ENCODE measurements at regions not wholly inside any gene's neighbourhood (a gene's known extent, or its start where the extent isn't known, plus 50 kb on each side); places are given as distances from the start of the nearest gene placed in this dataset.
"Not testable (repeated sequence)": the region's sequence is repeated elsewhere in the genome, so short reads cannot be mapped to it uniquely, and the experiment has no call there.

- Histone ChIP-seq H3K4me3 (ENCODE audit: low read depth, low read length) (no peak overlapping the region), H3K9me3 (ENCODE audit: severe bottlenecking) (no peaks in the 10 kb centered on the region), H3K27ac (no peak overlapping the region), H3K27me3 (ENCODE audit: insufficient read depth, low read depth, severe bottlenecking) (peaks cover 81% of the 10 kb centered on the region), H3K36me3 (no peaks in the 10 kb centered on the region)
- no peak for DNase-seq
- TF ChIP-seq, protein P1, sequence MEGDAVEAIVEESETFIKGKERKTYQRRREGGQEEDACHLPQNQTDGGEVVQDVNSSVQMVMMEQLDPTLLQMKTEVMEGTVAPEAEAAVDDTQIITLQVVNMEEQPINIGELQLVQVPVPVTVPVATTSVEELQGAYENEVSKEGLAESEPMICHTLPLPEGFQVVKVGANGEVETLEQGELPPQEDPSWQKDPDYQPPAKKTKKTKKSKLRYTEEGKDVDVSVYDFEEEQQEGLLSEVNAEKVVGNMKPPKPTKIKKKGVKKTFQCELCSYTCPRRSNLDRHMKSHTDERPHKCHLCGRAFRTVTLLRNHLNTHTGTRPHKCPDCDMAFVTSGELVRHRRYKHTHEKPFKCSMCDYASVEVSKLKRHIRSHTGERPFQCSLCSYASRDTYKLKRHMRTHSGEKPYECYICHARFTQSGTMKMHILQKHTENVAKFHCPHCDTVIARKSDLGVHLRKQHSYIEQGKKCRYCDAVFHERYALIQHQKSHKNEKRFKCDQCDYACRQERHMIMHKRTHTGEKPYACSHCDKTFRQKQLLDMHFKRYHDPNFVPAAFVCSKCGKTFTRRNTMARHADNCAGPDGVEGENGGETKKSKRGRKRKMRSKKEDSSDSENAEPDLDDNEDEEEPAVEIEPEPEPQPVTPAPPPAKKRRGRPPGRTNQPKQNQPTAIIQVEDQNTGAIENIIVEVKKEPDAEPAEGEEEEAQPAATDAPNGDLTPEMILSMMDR (IDR thresholded peaks at IDR 0.05; ENCODE audit: low read depth, low read length) = no peak
These were observed 265.8 kb upstream of the MEIS1 start for GRCh38 chr2:66169076-66169475.

DNA sequence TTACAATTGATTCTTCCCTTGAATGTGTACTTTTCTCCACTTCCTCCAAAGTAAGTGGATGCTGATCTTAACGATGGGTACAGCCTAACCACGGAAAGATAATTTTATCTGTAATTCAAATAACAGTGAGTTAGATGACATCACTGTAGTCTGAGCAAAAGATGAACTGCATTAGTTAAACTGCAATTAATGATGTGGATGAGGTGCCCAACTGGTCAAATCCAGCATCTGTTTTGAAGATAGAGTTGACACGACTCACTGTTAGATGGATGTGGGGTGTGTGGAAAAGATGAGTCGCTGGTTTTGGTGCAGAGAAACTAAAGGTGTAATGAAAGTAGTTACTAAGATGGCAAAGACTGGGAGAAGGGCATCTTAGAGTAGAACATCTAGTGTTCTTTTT, 270.5 kb upstream of the MEIS1 start:
- no peak for DNase-seq
- H3K9me3 ChIP-seq (ENCODE audit: severe bottlenecking) = no peaks in the 10 kb centered on the region
- peaks cover 48% of the 10 kb centered on the region for H3K27me3 ChIP-seq (ENCODE audit: insufficient read depth, low read depth, severe bottlenecking)
- H3K36me3 ChIP-seq = no peaks in the 10 kb centered on the region
- no peak overlapping the region for H3K27ac ChIP-seq
- no peak overlapping the region for H3K4me3 ChIP-seq (ENCODE audit: low read depth, low read length)
- TF ChIP-seq, protein P1 (IDR thresholded peaks at IDR 0.05; ENCODE audit: low read depth, low read length) = no peak

- TF ChIP-seq, protein P1 (IDR thresholded peaks at IDR 0.05; ENCODE audit: low read depth, low read length) = no peak
- H3K27ac ChIP-seq = no peak overlapping the region
- H3K27me3 ChIP-seq (ENCODE audit: insufficient read depth, low read depth, severe bottlenecking) = peaks cover 27% of the 10 kb centered on the region
- no peak overlapping the region for H3K4me3 ChIP-seq (ENCODE audit: low read depth, low read length)
- H3K36me3 ChIP-seq = no peaks in the 10 kb centered on the region
- no peak for DNase-seq
- H3K9me3 ChIP-seq (ENCODE audit: severe bottlenecking) = no peaks in the 10 kb centered on the region
These were observed 278.8 kb upstream of the MEIS1 start for GRCh38 chr2:66156171-66156570.

DNA sequence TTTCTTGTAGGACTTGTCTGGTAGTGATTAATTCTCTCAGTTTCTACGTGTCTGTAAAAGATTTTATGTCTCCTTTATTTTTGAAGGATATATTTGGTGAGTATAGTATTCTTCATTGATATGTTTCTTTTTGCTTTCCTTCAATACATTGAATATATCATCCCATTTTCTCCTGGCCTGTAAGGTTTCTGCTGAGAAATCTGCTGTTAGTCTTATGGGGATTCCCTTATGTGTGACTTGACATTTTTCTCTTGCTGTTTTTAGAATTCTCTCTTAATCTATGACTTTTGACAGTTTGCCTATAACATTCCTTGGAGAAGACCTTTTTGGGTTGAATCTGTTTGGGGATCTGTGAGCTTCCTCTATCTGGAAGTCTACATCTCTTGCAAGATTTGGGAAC, 281.0 kb upstream of the MEIS1 start:
- no peak for DNase-seq
- Histone ChIP-seq H3K27me3 (ENCODE audit: insufficient read depth, low read depth, severe bottlenecking) (peaks cover 30% of the 10 kb centered on the region), H3K9me3 (ENCODE audit: severe bottlenecking) (no peaks in the 10 kb centered on the region), H3K27ac (no peak overlapping the region), H3K36me3 (no peaks in the 10 kb centered on the region), H3K4me3 (ENCODE audit: low read depth, low read length) (no peak overlapping the region)
- TF ChIP-seq, protein P1 (IDR thresholded peaks at IDR 0.05; ENCODE audit: low read depth, low read length) = no peak

- Histone ChIP-seq H3K27ac (no peak overlapping the region), H3K27me3 (ENCODE audit: insufficient read depth, low read depth, severe bottlenecking) (peaks cover 48% of the 10 kb centered on the region), H3K4me3 (ENCODE audit: low read depth, low read length) (no peak overlapping the region), H3K9me3 (ENCODE audit: severe bottlenecking) (peaks cover 2% of the 10 kb centered on the region), H3K36me3 (no peaks in the 10 kb centered on the region)
- TF ChIP-seq, protein P1 (IDR thresholded peaks at IDR 0.05; ENCODE audit: low read depth, low read length) = no peak
- DNase-seq = no peak
These were observed 289.4 kb upstream of the MEIS1 start for GRCh38 chr2:66145490-66145889.

DNA sequence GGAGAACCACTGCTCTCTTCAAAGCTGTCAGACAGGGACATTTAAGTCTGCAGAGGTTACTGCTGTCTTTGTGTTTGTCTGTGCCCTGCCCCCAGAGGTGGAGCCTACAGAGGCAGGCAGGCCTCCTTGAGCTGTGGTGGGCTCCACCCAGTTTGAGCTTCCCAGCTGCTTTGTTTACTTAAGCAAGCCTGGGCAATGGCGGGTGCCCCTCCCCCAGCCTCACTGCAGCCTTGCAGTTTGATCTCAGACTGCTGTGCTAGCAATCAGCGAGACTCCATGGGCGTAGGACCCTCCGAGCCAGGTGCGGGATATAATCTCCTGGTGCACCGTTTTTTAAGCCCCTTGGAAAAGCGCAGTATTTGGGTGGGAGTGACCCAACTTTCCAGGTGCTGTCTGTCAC, 290.6 kb upstream of the MEIS1 start:
- not testable (repeated sequence) for DNase-seq; H3K27ac ChIP-seq; H3K4me3 ChIP-seq (ENCODE audit: low read depth, low read length); H3K36me3 ChIP-seq; H3K9me3 ChIP-seq (ENCODE audit: severe bottlenecking)
- H3K27me3 ChIP-seq (ENCODE audit: insufficient read depth, low read depth, severe bottlenecking) = peaks cover 45% of the 10 kb centered on the region

Measured in WERI-Rb-1 (cell line).